MM.1S (cell line): ENCODE measurements at regions not wholly inside any gene's neighbourhood (a gene's known extent, or its start where the extent isn't known, plus 50 kb on each side); places are given as distances from the start of the nearest gene placed in this dataset.

Source experiments
- DNase-seq: peaks from one replicate; pipeline ENCODE4 v3.0.0-alpha.2; 2015
- H2AFZ ChIP-seq: fragments of 300-600 bp; sonication (generic); 2 replicates; pipeline ENCODE4 v1.6.0; 2016; ENCODE audit warnings: antibody characterized with exemption, low read length
- H3F3A ChIP-seq: fragments of 300-600 bp; sonication (generic); 2 replicates; pipeline ENCODE4 v1.6.1; 2016; ENCODE audit warnings: mild to moderate bottlenecking, antibody characterized with exemption, low read length, moderate library complexity, mixed read lengths; ENCODE audit not compliant: insufficient read depth
- H3K27ac ChIP-seq: fragments of 300-600 bp; sonication (generic); 2 replicates; pipeline ENCODE4 v1.5.1; 2016; ENCODE audit warnings: mild to moderate bottlenecking, low read length
- H3K27me3 ChIP-seq: fragments of 300-600 bp; sonication (generic); replicated peaks from 2 replicates; pipeline ENCODE4 v1.6.0; 2016; ENCODE audit warnings: low read length; ENCODE audit not compliant: insufficient read depth
- H3K36me3 ChIP-seq: fragments of 300-600 bp; sonication (generic); replicated peaks from 2 replicates; pipeline ENCODE4 v1.6.1; 2016; ENCODE audit warnings: mild to moderate bottlenecking, low read length, mixed read lengths; ENCODE audit not compliant: insufficient read depth
- H3K4me1 ChIP-seq: fragments of 300-600 bp; sonication (generic); 2 replicates; pipeline ENCODE4 v1.6.1; 2016; ENCODE audit warnings: low read length, mixed read lengths
- H3K4me2 ChIP-seq: fragments of 300-600 bp; sonication (generic); 2 replicates; pipeline ENCODE4 v1.6.0; 2016; ENCODE audit warnings: low read depth, low read length
- H3K4me3 ChIP-seq: fragments of 300-600 bp; sonication (generic); 2 replicates; pipeline ENCODE4 v1.5.1; 2016; ENCODE audit warnings: low read length, mixed read lengths
- H3K79me2 ChIP-seq: fragments of 300-600 bp; sonication (generic); 2 replicates; pipeline ENCODE4 v1.6.1; 2016; ENCODE audit warnings: mixed run types, low read length, mixed read lengths
- H3K9ac ChIP-seq: fragments of 300-600 bp; sonication (generic); 2 replicates; pipeline ENCODE4 v1.6.1; 2016; ENCODE audit warnings: low read length, mixed read lengths
- H3K9me2 ChIP-seq: fragments of 300-600 bp; sonication (generic); replicated peaks from 2 replicates; pipeline ENCODE4 v1.6.1; 2016; ENCODE audit warnings: mild to moderate bottlenecking, low read length, mixed read lengths; ENCODE audit not compliant: insufficient read depth
- H3K9me3 ChIP-seq: fragments of 300-600 bp; sonication (generic); replicated peaks from 2 replicates; pipeline ENCODE4 v1.6.1; 2016; ENCODE audit warnings: mild to moderate bottlenecking, low read length, mixed read lengths; ENCODE audit not compliant: insufficient read depth
- H4K20me1 ChIP-seq: fragments of 300-600 bp; sonication (generic); 2 replicates; pipeline ENCODE4 v1.6.1; 2016; ENCODE audit warnings: mild to moderate bottlenecking, low read length, moderate library complexity, mixed read lengths; ENCODE audit not compliant: insufficient read depth
- CTCF ChIP-seq: fragments of 300-600 bp; sonication (generic); IDR thresholded peaks from 2 replicates; pipeline ENCODE4 v1.5.1; 2016; ENCODE audit warnings: antibody characterized with exemption, low read length, mixed read lengths
- EZH2 ChIP-seq: fragments of 300-600 bp; sonication (generic); optimal IDR thresholded peaks from 2 replicates; pipeline ENCODE3; 2017; ENCODE audit warnings: low read depth, mild to moderate bottlenecking, antibody characterized with exemption, low read length, mixed read lengths
- EZH2phosphoT487 ChIP-seq: fragments of 300-600 bp; sonication (generic); IDR thresholded peaks from 2 replicates; pipeline ENCODE4 v1.6.1; 2018; ENCODE audit warnings: antibody characterized with exemption, low read length

GRCh38 chrX:20712811-20713210 is 446.1 kb upstream of the RPS6KA3 start:
- H3K79me2 ChIP-seq = no peaks in the 10 kb centered on the region
- no peak for TF ChIP-seq EZH2phosphoT487

GRCh38 chrX:20711366-20711765 is 444.7 kb upstream of the RPS6KA3 start:
- Histone ChIP-seq H3K79me2 (no peaks in the 10 kb centered on the region), H3K27ac (no peak overlapping the region), H3K9ac (no peak overlapping the region), H4K20me1 (no peaks in the 10 kb centered on the region), H3K9me3 (no peaks in the 10 kb centered on the region), H2AFZ (no peak overlapping the region), H3K27me3 (no peaks in the 10 kb centered on the region), H3K36me3 (no peaks in the 10 kb centered on the region), H3F3A (no peaks in the 10 kb centered on the region), H3K9me2 (no peaks in the 10 kb centered on the region), H3K4me1 (no peaks in the 10 kb centered on the region), H3K4me3 (no peak overlapping the region), H3K4me2 (no peak overlapping the region)
- DNase-seq = no peak
- TF ChIP-seq EZH2 = no peak
- no peak for TF ChIP-seq CTCF
- no peak for TF ChIP-seq EZH2phosphoT487

More at GRCh38 chrX:20712811-20713210, 446.1 kb upstream of the RPS6KA3 start:
- H3K27me3 ChIP-seq = no peaks in the 10 kb centered on the region
- no peaks in the 10 kb centered on the region for H3K9me2 ChIP-seq
- H3F3A ChIP-seq = no peaks in the 10 kb centered on the region
- H3K4me1 ChIP-seq = no peaks in the 10 kb centered on the region
- H3K9me3 ChIP-seq = no peaks in the 10 kb centered on the region
- H3K4me2 ChIP-seq = no peak overlapping the region
- no peak for DNase-seq
- H2AFZ ChIP-seq = no peak overlapping the region
- no peaks in the 10 kb centered on the region for H3K36me3 ChIP-seq
- no peak overlapping the region for H3K9ac ChIP-seq
- no peak overlapping the region for H3K27ac ChIP-seq
- no peak overlapping the region for H3K4me3 ChIP-seq
- H4K20me1 ChIP-seq = no peaks in the 10 kb centered on the region

- no peaks in the 10 kb centered on the region for H3K27me3 ChIP-seq
- no peak for DNase-seq
- no peaks in the 10 kb centered on the region for H3K9me3 ChIP-seq
These were observed 426.4 kb upstream of the RPS6KA3 start for GRCh38 chrX:20693078-20693477.

More at GRCh38 chrX:20693078-20693477, 426.4 kb upstream of the RPS6KA3 start:
- Histone ChIP-seq H3F3A (no peaks in the 10 kb centered on the region), H2AFZ (no peak overlapping the region), H3K4me2 (no peak overlapping the region), H3K4me1 (no peaks in the 10 kb centered on the region), H3K27ac (no peak overlapping the region), H3K4me3 (no peak overlapping the region), H4K20me1 (no peaks in the 10 kb centered on the region), H3K79me2 (no peaks in the 10 kb centered on the region), H3K36me3 (no peaks in the 10 kb centered on the region), H3K9me2 (no peaks in the 10 kb centered on the region), H3K9ac (no peak overlapping the region)
- TF ChIP-seq CTCF = no peak
- no peak for TF ChIP-seq EZH2phosphoT487
- TF ChIP-seq EZH2 = no peak
